DOHH2 (cell line): ENCODE measurements at regions not wholly inside any gene's neighbourhood (a gene's known extent, or its start where the extent isn't known, plus 50 kb on each side); places are given as distances from the start of the nearest gene placed in this dataset.

Experiments used
- H3F3A ChIP-seq: fragments of 200-600 bp; sonication (generic), shearing (Covaris generic); 2 replicates; pipeline ENCODE4 v1.6.0; 2016; ENCODE audit warnings: antibody characterized with exemption, mild to moderate bottlenecking; ENCODE audit not compliant: control insufficient read depth, insufficient read depth
- H3K27ac ChIP-seq: fragments of 200-600 bp; sonication (generic); 2 replicates; pipeline ENCODE4 v1.5.1; 2014; ENCODE audit warnings: low read depth, mild to moderate bottlenecking, low read length, moderate library complexity
- H3K27me3 ChIP-seq: fragments of 200-600 bp; sonication (generic); 2 replicates; pipeline ENCODE4 v1.6.1; 2014; ENCODE audit warnings: mild to moderate bottlenecking, low read length, mixed read lengths; ENCODE audit not compliant: control insufficient read depth
- H3K36me3 ChIP-seq: fragments of 200-600 bp; sonication (generic); 2 replicates; pipeline ENCODE4 v1.6.1; 2014; ENCODE audit warnings: mild to moderate bottlenecking, low read length, moderate library complexity, mixed read lengths; ENCODE audit not compliant: control insufficient read depth
- H3K4me1 ChIP-seq: fragments of 200-600 bp; sonication (generic); 2 replicates; pipeline ENCODE4 v1.6.1; 2014; ENCODE audit warnings: mild to moderate bottlenecking, low read length, mixed read lengths; ENCODE audit not compliant: control insufficient read depth
- H3K4me2 ChIP-seq: fragments of 200-600 bp; sonication (generic); 2 replicates; pipeline ENCODE4 v1.6.0; 2014; ENCODE audit warnings: mild to moderate bottlenecking, low read length, moderate library complexity
- H3K4me3 ChIP-seq: fragments of 200-600 bp; sonication (generic); 2 replicates; pipeline ENCODE4 v1.5.1; 2014; ENCODE audit warnings: mild to moderate bottlenecking, low read length, mixed read lengths
- H3K79me2 ChIP-seq: fragments of 200-600 bp; sonication (generic); 2 replicates; pipeline ENCODE4 v1.6.1; 2014; ENCODE audit warnings: mild to moderate bottlenecking, low read length, mixed read lengths; ENCODE audit not compliant: control insufficient read depth
- H3K9me2 ChIP-seq: fragments of 200-600 bp; sonication (generic); replicated peaks from 2 replicates; pipeline ENCODE4 v1.6.1; 2014; ENCODE audit warnings: mild to moderate bottlenecking, low read length, mixed read lengths; ENCODE audit not compliant: control insufficient read depth
- H3K9me3 ChIP-seq: fragments of 200-600 bp; sonication (generic); 2 replicates; pipeline ENCODE4 v1.6.1; 2014; ENCODE audit warnings: antibody characterized with exemption, low read length, mixed read lengths; ENCODE audit not compliant: control insufficient read depth, insufficient read depth
- H4K20me1 ChIP-seq: fragments of 200-600 bp; sonication (generic); 2 replicates; pipeline ENCODE4 v1.6.0; 2014; ENCODE audit warnings: low read depth, mild to moderate bottlenecking, antibody characterized with exemption, low read length, moderate library complexity; ENCODE audit not compliant: control insufficient read depth, insufficient read depth
- EZH2phosphoT487 ChIP-seq: fragments of 200-600 bp; sonication (generic); IDR thresholded peaks from 2 replicates; pipeline ENCODE4 v1.6.1; 2017; ENCODE audit warnings: borderline replicate concordance, mild to moderate bottlenecking, antibody characterized with exemption, low read length, moderate library complexity, mixed read lengths
- TF ChIP-seq, protein P1 (sequence below): fragments of 200-600 bp; sonication (generic); IDR thresholded peaks from one replicate; pipeline ENCODE4 v1.5.1; 2014; ENCODE audit warnings: antibody characterized with exemption, mild to moderate bottlenecking, low read depth, low read length; ENCODE audit not compliant: poor library complexity, severe bottlenecking

DNA sequence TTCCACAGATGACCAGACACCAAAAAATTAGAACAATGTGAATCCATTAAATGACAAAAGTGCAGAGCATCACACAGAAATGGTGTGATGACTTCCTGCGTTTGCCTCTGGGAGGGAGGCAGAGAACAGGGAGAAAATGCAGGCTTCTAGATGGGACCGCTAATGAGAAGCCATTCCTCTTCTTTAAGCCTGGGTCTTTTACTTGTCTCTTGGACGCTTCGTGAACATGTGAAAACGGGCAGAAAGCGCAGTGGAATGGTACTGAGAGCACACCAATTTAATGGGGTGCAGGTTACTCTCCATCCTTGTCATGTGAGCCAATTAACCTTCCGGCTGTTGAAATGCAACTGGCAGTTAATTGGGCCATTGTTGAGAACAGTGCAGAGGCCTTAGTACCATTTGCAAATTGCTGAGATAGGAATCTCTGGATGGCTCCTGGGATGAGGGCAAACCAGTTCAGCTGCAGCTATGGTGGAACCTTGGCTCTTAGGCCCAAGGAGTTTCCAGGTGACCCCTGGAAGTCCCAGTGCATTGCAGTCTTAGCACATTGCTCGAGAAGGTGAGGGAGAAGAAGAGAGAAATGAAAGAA is 210.4 kb upstream of the CXCR4 start:
- Histone ChIP-seq H3K9me2 (no peaks in the 10 kb centered on the region), H3K4me2 (no peak overlapping the region; the same call in 1 of the 2 replicates), H3K4me1 (peaks cover 64% of the 10 kb centered on the region), H3F3A (peaks cover 5% of the 10 kb centered on the region; the same call in 1 of the 2 replicates), H3K4me3 (no peak overlapping the region), H3K9me3 (no peaks in the 10 kb centered on the region), H4K20me1 (no peaks in the 10 kb centered on the region), H3K27me3 (no peaks in the 10 kb centered on the region), H3K36me3 (no peaks in the 10 kb centered on the region), H3K79me2 (no peaks in the 10 kb centered on the region), H3K27ac (peak overlapping the region; percentile 82; the same call in 1 of the 2 replicates)
- TF ChIP-seq EZH2phosphoT487: no peak
- TF ChIP-seq, protein P1, sequence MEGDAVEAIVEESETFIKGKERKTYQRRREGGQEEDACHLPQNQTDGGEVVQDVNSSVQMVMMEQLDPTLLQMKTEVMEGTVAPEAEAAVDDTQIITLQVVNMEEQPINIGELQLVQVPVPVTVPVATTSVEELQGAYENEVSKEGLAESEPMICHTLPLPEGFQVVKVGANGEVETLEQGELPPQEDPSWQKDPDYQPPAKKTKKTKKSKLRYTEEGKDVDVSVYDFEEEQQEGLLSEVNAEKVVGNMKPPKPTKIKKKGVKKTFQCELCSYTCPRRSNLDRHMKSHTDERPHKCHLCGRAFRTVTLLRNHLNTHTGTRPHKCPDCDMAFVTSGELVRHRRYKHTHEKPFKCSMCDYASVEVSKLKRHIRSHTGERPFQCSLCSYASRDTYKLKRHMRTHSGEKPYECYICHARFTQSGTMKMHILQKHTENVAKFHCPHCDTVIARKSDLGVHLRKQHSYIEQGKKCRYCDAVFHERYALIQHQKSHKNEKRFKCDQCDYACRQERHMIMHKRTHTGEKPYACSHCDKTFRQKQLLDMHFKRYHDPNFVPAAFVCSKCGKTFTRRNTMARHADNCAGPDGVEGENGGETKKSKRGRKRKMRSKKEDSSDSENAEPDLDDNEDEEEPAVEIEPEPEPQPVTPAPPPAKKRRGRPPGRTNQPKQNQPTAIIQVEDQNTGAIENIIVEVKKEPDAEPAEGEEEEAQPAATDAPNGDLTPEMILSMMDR: no peak

DNA sequence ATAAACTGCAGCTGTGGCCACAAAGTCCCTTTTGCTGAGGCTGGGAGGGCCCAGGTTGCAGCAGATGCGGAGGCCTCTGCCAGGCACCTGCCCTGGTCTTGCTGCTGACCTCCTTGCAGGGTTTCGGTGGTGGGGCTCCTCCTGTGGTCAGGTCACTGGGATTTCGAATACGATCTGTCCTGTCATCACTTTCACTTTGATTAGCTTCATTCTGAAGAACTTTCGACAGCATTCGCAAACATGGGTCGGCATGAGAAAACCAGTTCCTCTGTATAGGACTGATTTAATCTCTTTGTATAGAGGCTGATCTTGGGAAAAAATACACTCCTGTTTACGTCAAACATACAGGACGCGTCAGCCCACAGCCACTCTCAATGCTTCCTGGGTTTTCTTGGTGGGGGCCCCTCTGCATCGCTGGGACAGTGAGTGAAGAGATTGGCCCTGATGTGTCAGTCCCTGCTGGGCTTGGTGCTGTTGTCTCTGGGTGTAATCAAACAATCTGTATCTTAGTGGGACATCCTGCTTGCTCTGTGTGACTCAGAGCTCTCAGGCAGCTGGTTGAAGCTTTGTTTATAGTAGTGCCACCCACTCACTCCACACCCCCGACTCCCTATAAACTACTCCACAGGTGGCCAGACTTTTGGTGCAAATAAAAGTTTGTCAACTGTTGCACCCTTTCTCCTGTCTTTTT is 209.4 kb upstream of the CXCR4 start:
- Histone ChIP-seq H4K20me1 (no peaks in the 10 kb centered on the region), H3K4me2 (peak overlapping the region; percentile 81), H3K4me3 (peak overlapping the region; percentile 61), H3K9me2 (no peaks in the 10 kb centered on the region), H3K36me3 (no peaks in the 10 kb centered on the region), H3K79me2 (no peaks in the 10 kb centered on the region), H3K27ac (peak overlapping the region; percentile 82), H3K4me1 (peaks cover 66% of the 10 kb centered on the region), H3K27me3 (no peaks in the 10 kb centered on the region), H3F3A (peaks cover 5% of the 10 kb centered on the region; the same call in 1 of the 2 replicates), H3K9me3 (no peaks in the 10 kb centered on the region)
- TF ChIP-seq EZH2phosphoT487: no peak
- TF ChIP-seq, protein P1: peak; percentile 11

DNA sequence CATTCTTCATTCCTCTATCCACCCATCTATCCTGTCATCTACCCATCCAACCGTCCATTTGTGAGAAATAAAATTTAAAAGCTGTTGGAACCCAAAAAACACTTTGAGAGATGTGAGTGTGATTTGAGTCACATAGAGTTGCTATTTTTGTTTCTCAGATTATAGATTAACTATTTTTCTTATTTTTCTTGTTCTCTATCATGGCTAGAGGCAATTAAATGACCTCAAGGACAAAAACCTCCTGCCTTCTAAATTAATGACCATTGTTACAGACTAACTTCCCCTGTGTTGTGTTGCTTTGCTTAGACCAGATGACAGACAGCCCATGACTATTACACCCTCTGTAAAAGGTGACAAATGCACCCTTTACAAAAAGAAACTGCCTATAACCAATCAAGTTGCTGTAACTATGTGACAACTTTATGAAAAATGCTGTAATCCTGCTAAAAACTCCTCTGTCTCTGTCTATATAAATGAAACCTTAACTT is 207.9 kb upstream of the CXCR4 start:
- Histone ChIP-seq H3K4me2 (peak overlapping the region; percentile 81), H3K4me1 (peaks cover 65% of the 10 kb centered on the region), H3K9me2 (no peaks in the 10 kb centered on the region), H4K20me1 (no peaks in the 10 kb centered on the region), H3K79me2 (no peaks in the 10 kb centered on the region), H3K36me3 (no peaks in the 10 kb centered on the region), H3F3A (peaks cover 5% of the 10 kb centered on the region; the same call in 1 of the 2 replicates), H3K27me3 (no peaks in the 10 kb centered on the region), H3K4me3 (peak overlapping the region; percentile 64), H3K27ac (peak overlapping the region; percentile 82), H3K9me3 (no peaks in the 10 kb centered on the region)
- TF ChIP-seq, protein P1: no peak
- TF ChIP-seq EZH2phosphoT487: no peak
